GM10248 (cell line): ENCODE measurements at regions not wholly inside any gene's neighbourhood (a gene's known extent, or its start where the extent isn't known, plus 50 kb on each side); places are given as distances from the start of the nearest gene placed in this dataset.

Experiments
- CTCF ChIA-PET: fragments of 300-600 bp; sonication (Branson Sonifier 250); formaldehyde crosslinking; extraction: SDS; loops from one replicate; lab custom pipeline; 2021; ENCODE audit warnings: antibody characterized with exemption; lab: Yijun Ruan, JAX
- POLR2A ChIA-PET: fragments of 350-650 bp; sonication (Branson Sonifier 250); formaldehyde crosslinking; extraction: SDS; loops from one replicate; lab custom pipeline; 2020; ENCODE audit warnings: antibody characterized with exemption; lab: Yijun Ruan, JAX
- DNase-seq: peaks from one replicate; pipeline ENCODE4 v3.0.0; 2012; ENCODE audit errors: extremely low spot score
- CTCF ChIP-seq: IDR thresholded peaks from 2 replicates; pipeline ENCODE4 v1.5.1; 2012; ENCODE audit warnings: mild to moderate bottlenecking, low read depth; ENCODE audit errors: extremely low read depth, missing control alignments, control extremely low read depth

- ChIA-PET CTCF (interaction anchor here (1.0 to 2.9 kb wide), 4 partner anchors 10 to 514 kb away, joined by 3 to 8 read pairs (median 4); no protein-coding TSS in a partner anchor), POLR2A (no interaction called here)
- TF ChIP-seq CTCF, result peak; percentile 24
- DNase-seq, result no peak
Measured at GRCh38 chr17:11144358-11145233, 96.4 kb upstream of the SHISA6 start.

- no peak for TF ChIP-seq CTCF
- ChIA-PET POLR2A (no interaction called here), CTCF (no interaction called here)
- DNase-seq, result no peak
Measured at GRCh38 chr17:11142231-11142630, 98.8 kb upstream of the SHISA6 start.

DNA sequence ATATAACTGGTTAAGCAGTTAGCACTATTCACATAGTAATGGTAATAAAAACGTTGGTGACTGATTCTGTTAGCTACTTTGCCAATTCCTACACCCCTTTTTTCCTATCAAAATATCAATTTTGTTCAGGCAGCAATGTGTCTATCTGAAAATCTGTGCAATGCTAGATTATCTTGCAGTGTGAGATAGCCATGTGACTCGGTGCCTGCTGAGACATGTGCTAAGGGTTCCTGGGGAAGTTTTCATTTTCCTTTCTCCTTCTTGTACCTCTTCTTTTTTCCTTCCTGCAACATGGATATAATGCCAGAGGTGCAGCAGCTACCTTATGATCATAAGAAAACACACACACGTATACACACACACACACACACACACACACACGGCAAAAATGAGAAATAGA, 100.5 kb upstream of the SHISA6 start:
- no peak for TF ChIP-seq CTCF
- ChIA-PET CTCF (no interaction called here), POLR2A (no interaction called here)

DNA sequence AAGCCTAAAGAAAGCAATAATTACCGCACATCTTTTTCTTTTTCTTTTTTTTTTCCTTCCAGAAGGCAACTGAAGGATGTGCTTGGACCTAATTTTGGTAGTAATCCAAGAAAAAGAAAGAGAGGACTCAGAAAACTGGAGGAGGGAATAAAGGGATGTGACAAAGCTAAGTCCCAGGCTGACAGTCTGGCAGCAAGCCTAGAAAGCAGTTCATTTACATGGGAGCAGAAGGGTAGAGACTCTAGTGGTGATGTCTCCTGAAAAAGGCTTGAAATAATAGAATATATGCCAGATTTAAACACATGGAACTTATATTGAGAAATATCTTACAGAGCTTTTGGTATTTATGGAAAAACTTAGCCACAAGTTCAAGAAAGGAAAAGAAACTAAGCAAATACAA, 101.0 kb upstream of the SHISA6 start:
- POLR2A ChIA-PET, result no interaction called here
- TF ChIP-seq CTCF, result no peak
- CTCF ChIA-PET, result no interaction called here
- DNase-seq, result no peak

More for the DNA sequence above, 100.5 kb upstream of the SHISA6 start:
- DNase-seq, result no peak

- DNase-seq, result no peak
- ChIA-PET POLR2A (no interaction called here), CTCF (interaction anchor here (0.9 kb wide), 1 partner anchor 12 kb away, joined by 3 read pairs; no protein-coding TSS in a partner anchor)
- TF ChIP-seq CTCF, result no peak
Measured at GRCh38 chr17:11138023-11138422, 103.0 kb upstream of the SHISA6 start.

DNA sequence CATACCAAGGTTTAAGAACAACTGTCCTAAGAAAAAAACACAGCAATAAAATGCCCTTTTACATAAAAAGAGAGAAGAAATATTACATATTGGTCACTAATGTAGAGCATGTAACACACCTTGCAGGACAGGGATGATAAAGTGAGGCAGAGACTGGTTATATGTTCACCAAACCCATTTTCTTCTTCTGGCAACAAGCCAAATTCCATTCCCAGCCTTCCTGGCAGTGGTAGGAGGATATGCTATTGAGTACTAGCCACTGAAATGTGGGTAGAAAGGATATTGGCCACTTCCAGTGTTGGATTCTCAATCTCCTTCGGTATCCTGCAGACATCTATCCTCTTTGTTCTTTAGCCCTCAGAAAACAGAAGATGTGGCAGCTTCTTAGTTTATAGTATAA, 105.2 kb upstream of the SHISA6 start:
- POLR2A ChIA-PET, result no interaction called here
- no peak for DNase-seq
- CTCF ChIA-PET, result no interaction called here
- no peak for TF ChIP-seq CTCF
